ENCODE measurements at regions not wholly inside any gene's neighbourhood (a gene's known extent, or its start where the extent isn't known, plus 50 kb on each side); places are given as distances from the start of the nearest gene placed in this dataset.

DNA sequence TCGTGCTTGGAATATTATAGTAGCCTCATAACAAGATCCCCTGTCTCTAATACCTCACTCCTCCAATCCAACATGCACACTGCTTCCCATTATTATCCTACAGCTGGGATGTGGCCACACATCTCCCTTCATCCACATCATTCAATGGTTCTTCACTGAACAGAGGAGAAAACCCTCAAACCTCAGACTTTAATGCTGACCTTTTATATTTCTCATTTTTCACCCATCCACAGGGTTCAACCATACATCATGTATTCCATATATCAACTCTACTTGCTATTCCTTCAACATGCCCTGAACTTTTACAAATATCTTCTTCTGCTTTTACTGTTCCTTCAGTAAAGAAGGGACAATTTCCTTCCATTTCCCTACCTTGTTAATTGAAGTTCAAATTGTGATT is 396.8 kb downstream of the TLE4 start:
- no peaks in the 10 kb centered on the region for H3K4me1 Mint-ChIP-seq
- Histone ChIP-seq H3K36me3 (ENCODE audit: insufficient read depth, low read length) (no peaks in the 10 kb centered on the region), H3K27ac (ENCODE audit: low read depth, low read length) (no peak overlapping the region), H3K27me3 (ENCODE audit: insufficient read depth, low read length, poor library complexity, severe bottlenecking) (no peaks in the 10 kb centered on the region), H3K9me3 (ENCODE audit: low read length) (no peaks in the 10 kb centered on the region), H3K4me3 (ENCODE audit: low read length) (no peak overlapping the region), H3K4me1 (ENCODE audit: insufficient read depth, low read length) (no peaks in the 10 kb centered on the region)
- ChIA-PET POLR2A (no interaction called here), CTCF (interaction anchor here (0.9 kb wide), 1 partner anchor 9 kb away, joined by 3 read pairs; no protein-coding TSS in a partner anchor)
- H3K9me3 Mint-ChIP-seq, result no peaks in the 10 kb centered on the region
- H3K4me3 Mint-ChIP-seq, result no peak overlapping the region
- no peak for DNase-seq
- H3K27me3 Mint-ChIP-seq, result peaks cover 15 to 35% of the 10 kb centered on the region in 2 donors
- H3K27ac Mint-ChIP-seq, result no peak overlapping the region
- H3K36me3 Mint-ChIP-seq, result no peaks in the 10 kb centered on the region

DNA sequence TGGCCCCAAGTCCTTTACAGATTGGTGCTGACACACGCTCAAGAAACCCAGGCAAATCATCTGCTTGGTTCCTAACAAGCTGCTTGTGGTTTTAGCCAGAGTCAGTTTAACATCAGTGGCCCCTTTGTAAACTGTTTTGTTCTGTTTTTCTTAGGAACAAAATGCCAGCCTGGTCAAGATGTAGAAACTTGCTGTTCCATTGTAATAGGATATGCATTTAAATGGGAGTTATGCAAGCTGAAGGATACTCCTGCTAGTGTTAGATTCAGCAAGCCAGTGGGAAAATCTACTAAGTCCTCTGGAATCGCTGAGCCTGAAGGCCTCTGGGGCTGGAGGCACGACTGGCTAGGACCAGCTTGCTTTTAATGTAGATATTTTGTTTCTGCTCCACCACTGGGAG is 391.1 kb downstream of the TLE4 start:
- ChIA-PET POLR2A (no interaction called here), CTCF (no interaction called here)
- Histone ChIP-seq H3K4me1 (ENCODE audit: insufficient read depth, low read length) (no peaks in the 10 kb centered on the region), H3K36me3 (ENCODE audit: insufficient read depth, low read length) (no peaks in the 10 kb centered on the region), H3K27ac (ENCODE audit: low read depth, low read length) (no peak overlapping the region), H3K9me3 (ENCODE audit: low read length) (no peaks in the 10 kb centered on the region), H3K4me3 (ENCODE audit: low read length) (no peak overlapping the region), H3K27me3 (ENCODE audit: insufficient read depth, low read length, poor library complexity, severe bottlenecking) (no peaks in the 10 kb centered on the region)
- Mint-ChIP-seq H3K4me1 (no peaks in the 10 kb centered on the region), H3K4me3 (no peak overlapping the region), H3K36me3 (no peaks in the 10 kb centered on the region), H3K27me3 (peaks cover 5 to 39% of the 10 kb centered on the region in 2 donors), H3K27ac (no peak overlapping the region), H3K9me3 (no peaks in the 10 kb centered on the region)
- no peak for DNase-seq

DNA sequence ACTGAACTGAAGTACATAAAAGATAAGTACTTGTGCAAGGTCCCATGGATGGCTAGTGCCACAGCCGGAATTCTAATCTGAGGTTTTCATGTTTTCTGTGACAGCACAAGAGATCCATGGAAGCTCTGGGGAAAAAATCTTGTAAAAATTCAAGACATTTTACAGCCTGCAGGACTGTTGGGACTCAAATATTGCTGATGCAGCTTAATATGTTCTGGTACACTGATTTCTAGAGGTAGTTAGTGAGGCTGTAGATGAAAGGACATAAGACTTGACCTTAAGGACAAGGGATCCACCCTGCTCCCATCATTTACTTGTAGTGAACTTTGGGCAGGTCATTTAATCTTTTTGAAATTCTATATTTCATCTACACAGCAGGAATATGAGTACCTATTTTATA is 390.4 kb downstream of the TLE4 start:
- H3K4me3 ChIP-seq (ENCODE audit: low read length), result no peak overlapping the region
- Mint-ChIP-seq H3K27me3 (peaks cover 5 to 39% of the 10 kb centered on the region in 2 donors), H3K4me3 (no peak overlapping the region), H3K9me3 (no peaks in the 10 kb centered on the region), H3K36me3 (no peaks in the 10 kb centered on the region), H3K4me1 (no peaks in the 10 kb centered on the region), H3K27ac (no peak overlapping the region)
- POLR2A ChIA-PET, result no interaction called here
- H3K27ac ChIP-seq (ENCODE audit: low read depth, low read length), result no peak overlapping the region
- DNase-seq, result no peak
- no peaks in the 10 kb centered on the region for H3K4me1 ChIP-seq (ENCODE audit: insufficient read depth, low read length)
- no peaks in the 10 kb centered on the region for H3K36me3 ChIP-seq (ENCODE audit: insufficient read depth, low read length)
- CTCF ChIA-PET, result no interaction called here
- H3K9me3 ChIP-seq (ENCODE audit: low read length), result no peaks in the 10 kb centered on the region
- no peaks in the 10 kb centered on the region for H3K27me3 ChIP-seq (ENCODE audit: insufficient read depth, low read length, poor library complexity, severe bottlenecking)

- Mint-ChIP-seq H3K4me1 (no peaks in the 10 kb centered on the region), H3K4me3 (no peak overlapping the region), H3K27me3 (peaks cover 3 to 29% of the 10 kb centered on the region in 2 donors), H3K9me3 (peaks cover 0 to 7% (median 0%) of the 10 kb centered on the region in 5 donors), H3K36me3 (no peaks in the 10 kb centered on the region), H3K27ac (peak overlapping the region in 1 of 8 donors; percentile 87)
- DNase-seq, result peak in 1 of 5 donors; percentile 2
- H3K27me3 ChIP-seq (ENCODE audit: insufficient read depth, low read length, poor library complexity, severe bottlenecking), result no peaks in the 10 kb centered on the region
- H3K4me3 ChIP-seq (ENCODE audit: low read length), result no peak overlapping the region
- CTCF ChIA-PET, result no interaction called here
- no peaks in the 10 kb centered on the region for H3K9me3 ChIP-seq (ENCODE audit: low read length)
- no peaks in the 10 kb centered on the region for H3K4me1 ChIP-seq (ENCODE audit: insufficient read depth, low read length)
- no peaks in the 10 kb centered on the region for H3K36me3 ChIP-seq (ENCODE audit: insufficient read depth, low read length)
- POLR2A ChIA-PET, result no interaction called here
- no peak overlapping the region for H3K27ac ChIP-seq (ENCODE audit: low read depth, low read length)
Observed at GRCh38 chr9:79955300-79955699, 383.5 kb downstream of the TLE4 start.

DNA sequence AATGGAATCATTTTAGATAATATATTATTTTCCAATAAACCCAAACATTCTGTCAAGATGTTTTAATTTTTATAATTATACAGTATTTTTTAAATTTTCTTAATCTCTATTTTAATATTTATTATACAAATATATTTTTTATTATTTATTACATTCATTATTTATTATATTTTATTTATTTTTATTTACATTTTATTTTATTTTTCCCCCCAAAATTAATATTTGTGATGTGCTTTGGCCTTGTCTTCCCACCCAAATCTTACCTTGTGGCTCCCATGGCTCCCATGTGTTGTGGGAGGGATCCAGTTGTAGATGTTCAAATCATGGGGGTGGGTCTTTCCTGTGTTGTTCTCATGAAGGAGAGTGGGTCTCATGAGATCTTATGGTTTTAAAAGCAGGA is 382.1 kb downstream of the TLE4 start:
- Mint-ChIP-seq H3K9me3 (peaks cover 0 to 7% (median 0%) of the 10 kb centered on the region in 5 donors), H3K36me3 (no peaks in the 10 kb centered on the region)

DNA sequence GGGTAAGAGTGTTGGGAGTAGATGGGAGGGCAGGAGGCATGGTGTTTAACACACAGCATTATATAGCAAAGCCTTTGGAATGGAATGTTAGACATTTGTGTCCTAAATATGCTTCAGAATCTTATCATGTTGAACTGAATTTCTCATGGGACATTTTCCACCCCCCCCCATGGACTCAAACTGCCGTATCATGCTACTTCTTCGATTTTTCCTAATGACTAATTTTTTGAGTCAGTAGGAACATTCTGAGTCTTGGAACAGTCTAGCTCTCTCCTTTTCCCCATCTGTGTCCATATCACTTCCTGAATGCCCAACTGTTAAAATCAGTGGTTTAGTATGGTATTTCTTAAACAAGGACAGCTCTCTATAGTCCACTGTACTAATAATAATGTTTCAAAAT is 380.6 kb downstream of the TLE4 start:
- H3K36me3 ChIP-seq (ENCODE audit: insufficient read depth, low read length), result no peaks in the 10 kb centered on the region
- CTCF ChIA-PET, result no interaction called here
- no peaks in the 10 kb centered on the region for H3K9me3 ChIP-seq (ENCODE audit: low read length)
- no peaks in the 10 kb centered on the region for H3K27me3 ChIP-seq (ENCODE audit: insufficient read depth, low read length, poor library complexity, severe bottlenecking)
- DNase-seq, result no peak
- no peaks in the 10 kb centered on the region for H3K36me3 Mint-ChIP-seq
- no peak overlapping the region for H3K27ac ChIP-seq (ENCODE audit: low read depth, low read length)
- peaks cover 0 to 16% of the 10 kb centered on the region in 2 donors for H3K27me3 Mint-ChIP-seq
- POLR2A ChIA-PET, result interaction anchor here (0.7 kb wide), 1 partner anchor 45 kb away, joined by 3 read pairs; no protein-coding TSS in a partner anchor
- H3K9me3 Mint-ChIP-seq, result peaks cover 0 to 7% (median 0%) of the 10 kb centered on the region in 5 donors
- H3K27ac Mint-ChIP-seq, result no peak overlapping the region
- no peak overlapping the region for H3K4me3 Mint-ChIP-seq
- no peaks in the 10 kb centered on the region for H3K4me1 ChIP-seq (ENCODE audit: insufficient read depth, low read length)
- no peaks in the 10 kb centered on the region for H3K4me1 Mint-ChIP-seq
- no peak overlapping the region for H3K4me3 ChIP-seq (ENCODE audit: low read length)

More for the DNA sequence above, 382.1 kb downstream of the TLE4 start:
- Histone ChIP-seq H3K4me3 (ENCODE audit: low read length) (no peak overlapping the region), H3K9me3 (ENCODE audit: low read length) (no peaks in the 10 kb centered on the region), H3K4me1 (ENCODE audit: insufficient read depth, low read length) (no peaks in the 10 kb centered on the region), H3K36me3 (ENCODE audit: insufficient read depth, low read length) (no peaks in the 10 kb centered on the region), H3K27me3 (ENCODE audit: insufficient read depth, low read length, poor library complexity, severe bottlenecking) (no peaks in the 10 kb centered on the region), H3K27ac (ENCODE audit: low read depth, low read length) (no peak overlapping the region)
- H3K4me3 Mint-ChIP-seq, result no peak overlapping the region
- H3K27me3 Mint-ChIP-seq, result peaks cover 2 to 23% of the 10 kb centered on the region in 2 donors
- POLR2A ChIA-PET, result no interaction called here
- no peaks in the 10 kb centered on the region for H3K4me1 Mint-ChIP-seq
- DNase-seq, result no peak
- CTCF ChIA-PET, result no interaction called here
- H3K27ac Mint-ChIP-seq, result no peak overlapping the region

DNA sequence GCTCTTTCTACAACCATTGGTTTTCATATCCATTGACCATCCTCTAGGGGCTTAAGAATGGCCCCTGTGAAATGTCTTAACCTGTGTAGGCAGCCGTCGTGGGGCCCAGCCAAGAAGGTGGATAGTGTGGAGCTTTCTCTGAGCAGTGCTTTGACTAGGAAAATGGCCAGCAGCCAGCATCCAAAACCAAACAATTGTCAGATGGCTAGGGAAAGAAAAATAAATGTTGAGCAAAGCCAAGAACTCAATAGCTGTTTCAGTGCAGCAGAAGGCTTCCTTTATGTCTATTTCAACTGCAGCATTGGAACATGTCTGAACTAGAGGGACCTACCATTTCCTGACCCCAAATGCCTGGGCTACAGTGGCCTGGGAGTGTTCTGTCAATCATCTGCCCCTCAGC is 374.9 kb downstream of the TLE4 start:
- Histone ChIP-seq H3K36me3 (ENCODE audit: insufficient read depth, low read length) (no peaks in the 10 kb centered on the region), H3K4me1 (ENCODE audit: insufficient read depth, low read length) (no peaks in the 10 kb centered on the region), H3K27me3 (ENCODE audit: insufficient read depth, low read length, poor library complexity, severe bottlenecking) (no peaks in the 10 kb centered on the region), H3K4me3 (ENCODE audit: low read length) (no peak overlapping the region), H3K27ac (ENCODE audit: low read depth, low read length) (no peak overlapping the region), H3K9me3 (ENCODE audit: low read length) (no peaks in the 10 kb centered on the region)
- H3K27me3 Mint-ChIP-seq, result peaks cover 0 to 4% of the 10 kb centered on the region in 2 donors
- no peaks in the 10 kb centered on the region for H3K4me1 Mint-ChIP-seq
- no peaks in the 10 kb centered on the region for H3K9me3 Mint-ChIP-seq
- H3K4me3 Mint-ChIP-seq, result no peak overlapping the region
- peak overlapping the region in 1 of 8 donors; percentile 54 for H3K27ac Mint-ChIP-seq
- ChIA-PET CTCF (no interaction called here), POLR2A (no interaction called here)
- DNase-seq, result no peak
- no peaks in the 10 kb centered on the region for H3K36me3 Mint-ChIP-seq

DNA sequence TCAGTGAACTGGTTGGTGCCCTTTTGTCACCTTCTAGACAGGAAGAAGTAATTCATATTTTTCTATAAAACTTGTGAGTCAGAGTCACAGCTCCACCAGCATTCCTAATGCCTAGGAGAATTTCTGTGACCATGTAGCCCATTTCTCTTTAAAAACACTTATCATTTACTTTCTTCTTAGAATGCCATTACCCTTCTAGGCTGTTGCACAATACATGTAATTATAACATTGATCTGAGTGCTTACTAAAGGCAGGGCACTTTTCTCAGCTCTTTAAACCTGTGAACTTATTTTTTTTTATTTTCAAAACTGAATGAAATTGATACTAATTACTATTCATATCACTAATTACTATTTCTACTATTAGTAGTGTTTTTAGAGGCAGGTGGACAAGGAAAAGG is 373.7 kb downstream of the TLE4 start:
- Histone ChIP-seq H3K9me3 (ENCODE audit: low read length) (no peaks in the 10 kb centered on the region), H3K27ac (ENCODE audit: low read depth, low read length) (no peak overlapping the region), H3K4me3 (ENCODE audit: low read length) (no peak overlapping the region), H3K4me1 (ENCODE audit: insufficient read depth, low read length) (no peaks in the 10 kb centered on the region), H3K27me3 (ENCODE audit: insufficient read depth, low read length, poor library complexity, severe bottlenecking) (no peaks in the 10 kb centered on the region), H3K36me3 (ENCODE audit: insufficient read depth, low read length) (no peaks in the 10 kb centered on the region)
- Mint-ChIP-seq H3K9me3 (no peaks in the 10 kb centered on the region), H3K27me3 (peaks cover 0 to 4% of the 10 kb centered on the region in 2 donors), H3K4me1 (no peaks in the 10 kb centered on the region), H3K36me3 (no peaks in the 10 kb centered on the region), H3K27ac (no peak overlapping the region), H3K4me3 (no peak overlapping the region)
- ChIA-PET CTCF (no interaction called here), POLR2A (no interaction called here)
- DNase-seq, result no peak

- peak in 2 of 5 donors; percentile 5 for DNase-seq
- Mint-ChIP-seq H3K4me3 (no peak overlapping the region), H3K27ac (peak overlapping the region in 1 of 8 donors; percentile 9), H3K27me3 (peaks cover 0 to 4% of the 10 kb centered on the region in 2 donors), H3K4me1 (no peaks in the 10 kb centered on the region), H3K9me3 (no peaks in the 10 kb centered on the region), H3K36me3 (no peaks in the 10 kb centered on the region)
- ChIA-PET CTCF (no interaction called here), POLR2A (no interaction called here)
- no peaks in the 10 kb centered on the region for H3K4me1 ChIP-seq (ENCODE audit: insufficient read depth, low read length)
- no peaks in the 10 kb centered on the region for H3K27me3 ChIP-seq (ENCODE audit: insufficient read depth, low read length, poor library complexity, severe bottlenecking)
- no peak overlapping the region for H3K27ac ChIP-seq (ENCODE audit: low read depth, low read length)
- no peaks in the 10 kb centered on the region for H3K36me3 ChIP-seq (ENCODE audit: insufficient read depth, low read length)
- no peaks in the 10 kb centered on the region for H3K9me3 ChIP-seq (ENCODE audit: low read length)
- H3K4me3 ChIP-seq (ENCODE audit: low read length), result no peak overlapping the region
Observed at GRCh38 chr9:79945016-79945415, 373.3 kb downstream of the TLE4 start.
